GM19397 (cell line): ENCODE measurements at regions not wholly inside any gene's neighbourhood (a gene's known extent, or its start where the extent isn't known, plus 50 kb on each side); places are given as distances from the start of the nearest gene placed in this dataset.

Experiments used
- ATAC-seq: cut with Tn5 transposase; IDR thresholded peaks from one replicate; pipeline ENCODE4 v1.9.1; 2021; ENCODE audit warnings: mild to moderate bottlenecking, moderate library complexity; ENCODE audit not compliant: unreplicated experiment

DNA sequence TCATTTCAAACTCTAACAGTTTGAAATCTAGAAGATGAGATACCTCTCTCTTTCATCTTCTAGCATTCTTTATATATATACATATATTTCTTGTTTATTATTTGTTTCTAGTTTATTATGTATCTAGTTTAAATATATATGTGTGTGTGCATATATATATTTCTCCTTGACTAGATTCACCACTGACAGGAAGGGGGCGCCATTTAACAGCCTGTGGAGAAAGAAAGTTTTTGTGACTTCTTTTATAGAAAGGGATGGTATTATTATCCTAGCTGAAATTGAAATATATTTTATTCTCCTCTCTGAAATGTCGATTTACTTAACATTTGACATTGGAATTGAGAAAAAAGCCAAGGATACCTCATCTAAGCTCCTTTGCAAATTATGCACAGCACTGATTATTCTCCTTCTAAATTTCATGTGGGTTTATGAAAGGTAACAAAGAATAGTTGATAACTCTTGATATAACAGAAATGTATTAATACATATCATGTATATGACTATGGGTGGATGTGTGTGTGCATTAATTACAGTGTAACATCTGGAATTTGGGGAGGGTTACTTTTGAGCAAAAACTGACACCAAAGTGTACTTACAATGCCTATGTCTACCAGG lies 160.7 kb upstream of the NT5C1B start:
- ATAC-seq = no peak

DNA sequence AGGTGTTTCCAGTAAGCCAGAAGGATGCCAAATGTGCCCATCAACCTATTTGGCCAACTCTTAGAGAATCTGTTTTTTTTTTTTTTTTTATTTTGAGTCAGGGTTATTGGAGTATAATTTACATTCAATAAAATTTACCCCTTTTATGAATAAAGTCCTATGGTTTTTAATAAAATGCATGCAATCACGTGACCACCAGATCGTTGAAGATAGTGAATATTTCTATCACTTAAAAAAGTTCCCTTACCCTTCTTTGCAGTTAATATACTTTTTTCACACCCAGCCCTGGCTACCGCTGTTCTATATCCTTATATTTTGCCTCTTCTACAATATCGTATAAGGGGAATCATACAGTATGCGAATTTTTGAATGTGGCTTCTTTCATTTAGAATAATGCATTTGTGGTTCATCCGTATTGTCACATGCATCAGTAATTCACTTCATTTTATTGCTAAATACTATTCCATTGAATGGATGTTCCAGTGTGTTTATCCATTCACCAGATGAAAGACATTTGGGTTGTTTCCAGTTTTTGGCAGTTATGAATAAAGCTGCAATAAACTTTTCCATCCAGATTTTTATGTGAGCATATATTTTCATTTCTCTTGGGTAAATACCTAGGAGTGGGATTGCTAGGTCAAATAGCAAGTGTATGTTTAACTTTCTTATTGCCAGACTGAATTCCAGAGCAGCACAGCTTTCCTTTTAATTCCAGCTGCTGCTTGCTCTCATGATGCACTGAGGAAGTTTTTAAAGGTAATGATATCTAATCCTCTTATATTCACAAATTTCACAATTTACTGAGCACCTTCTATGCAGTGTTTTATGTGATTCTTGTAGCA lies 156.3 kb upstream of the NT5C1B start:
- ATAC-seq = no peak

DNA sequence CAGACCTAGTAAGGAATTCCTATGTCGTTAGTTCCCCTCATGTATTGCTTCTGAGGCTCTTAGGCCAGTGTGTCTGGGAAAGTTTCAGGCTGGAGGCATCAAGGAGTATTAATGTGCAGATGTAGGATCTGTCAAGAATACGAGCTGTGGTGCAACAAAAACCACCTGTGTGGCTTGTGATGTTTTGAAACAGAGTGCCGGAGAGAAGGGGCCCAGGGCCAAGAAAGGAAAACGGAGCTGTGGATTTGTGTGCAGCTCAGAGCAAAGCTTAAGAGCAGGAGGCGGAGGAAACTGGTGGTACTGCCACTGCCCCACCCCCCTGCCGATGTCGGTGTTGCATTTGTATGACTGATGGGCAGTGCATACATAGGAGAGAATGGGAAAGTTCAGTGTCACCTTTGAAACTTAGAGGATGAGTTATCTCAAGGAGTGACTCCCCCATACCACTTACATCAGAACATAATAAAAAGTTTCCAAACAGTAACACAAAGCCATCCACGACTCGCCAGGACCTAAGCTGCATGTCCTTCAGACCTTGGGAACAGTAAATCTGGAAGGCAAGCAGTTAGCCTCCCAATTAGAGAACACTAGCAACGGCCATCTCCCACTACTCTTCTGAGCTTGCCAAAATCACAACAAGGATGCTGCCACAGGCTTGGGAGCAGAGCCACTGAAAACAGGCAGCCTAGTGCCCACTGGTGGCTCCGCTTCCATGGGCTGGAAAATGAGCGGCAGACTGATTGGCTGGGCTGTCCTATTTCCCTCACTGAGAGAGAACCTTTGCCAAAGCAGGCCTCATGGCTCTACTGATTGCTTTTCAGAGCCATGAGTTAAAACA lies 152.7 kb upstream of the NT5C1B start:
- ATAC-seq = no peak

DNA sequence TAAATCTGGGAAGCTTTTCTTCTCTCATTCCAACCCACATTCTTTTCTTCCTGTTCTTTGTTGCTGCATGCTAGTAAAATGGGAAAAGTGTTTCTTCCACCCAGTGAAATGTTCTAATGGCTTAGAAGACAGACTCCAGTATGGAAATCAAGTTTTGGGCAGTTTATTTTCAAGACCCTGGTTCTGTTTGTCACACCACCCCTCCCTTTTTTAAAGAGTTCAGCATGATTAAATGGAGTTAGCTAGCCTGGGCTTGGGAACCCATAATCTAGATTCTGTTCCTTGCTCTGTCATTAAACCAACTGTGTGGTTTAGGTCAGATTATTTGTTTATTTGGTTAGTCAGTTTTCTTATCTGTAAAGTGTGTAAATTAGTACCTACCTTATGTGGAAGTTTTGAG lies 151.8 kb upstream of the NT5C1B start:
- no peak for ATAC-seq

- no peak for ATAC-seq
These were observed 151.1 kb upstream of the NT5C1B start for GRCh38 chr2:18740474-18740881.

DNA sequence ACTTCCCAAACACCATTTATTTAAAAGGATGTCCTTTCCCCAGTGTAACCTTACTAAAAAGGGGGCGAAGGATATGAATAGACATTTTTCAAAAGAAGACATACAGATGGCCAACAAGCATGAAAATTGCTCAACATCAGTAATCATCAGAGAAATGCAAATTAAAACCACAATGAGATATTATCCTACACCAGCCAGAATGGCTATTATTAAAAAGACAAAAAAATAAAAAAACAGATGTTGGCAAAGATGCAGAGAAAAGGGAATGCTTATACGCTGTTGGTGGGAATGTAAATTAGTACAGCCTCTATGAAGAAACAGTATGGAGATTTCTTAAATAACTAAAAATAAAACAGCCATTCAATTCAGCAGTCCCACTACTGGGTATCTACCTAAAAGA lies 142.3 kb upstream of the NT5C1B start:
- no peak for ATAC-seq

DNA sequence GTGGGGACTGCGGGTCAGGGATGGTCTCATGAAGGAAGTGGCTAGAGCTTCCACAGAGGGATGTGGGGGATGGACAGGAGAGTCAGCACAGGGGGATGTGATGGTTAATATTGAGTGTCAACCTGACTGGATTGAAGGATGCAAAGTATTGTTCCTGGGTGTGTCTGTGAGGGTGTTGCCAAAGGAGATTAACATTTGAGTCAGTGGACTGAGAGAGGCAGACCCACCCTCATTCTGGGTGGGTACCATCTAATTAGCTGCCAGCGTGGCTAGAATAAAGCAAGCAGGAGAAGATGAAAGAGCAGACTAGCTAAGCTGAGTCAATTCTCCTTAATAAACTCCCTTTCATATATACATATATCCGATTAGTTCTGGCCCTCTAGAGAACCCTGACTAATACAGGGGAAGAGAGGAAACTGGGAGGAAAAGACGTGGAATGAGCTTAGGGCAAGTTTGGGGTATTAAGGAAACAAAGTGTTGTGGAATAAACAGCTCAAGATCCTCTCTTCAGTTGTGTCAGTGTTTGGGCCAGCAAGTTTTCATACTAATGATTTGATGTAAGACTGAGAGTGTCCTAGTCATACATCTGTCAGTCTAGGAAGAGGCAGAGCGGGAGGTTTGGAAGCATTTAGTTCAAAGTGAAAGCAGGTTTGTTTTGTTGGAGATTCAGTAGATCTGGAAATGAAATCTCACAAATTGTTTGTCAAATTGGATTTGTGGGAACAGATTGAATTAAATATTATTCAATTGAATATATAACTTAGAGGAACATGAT lies 135.2 kb upstream of the NT5C1B start:
- ATAC-seq = no peak

DNA sequence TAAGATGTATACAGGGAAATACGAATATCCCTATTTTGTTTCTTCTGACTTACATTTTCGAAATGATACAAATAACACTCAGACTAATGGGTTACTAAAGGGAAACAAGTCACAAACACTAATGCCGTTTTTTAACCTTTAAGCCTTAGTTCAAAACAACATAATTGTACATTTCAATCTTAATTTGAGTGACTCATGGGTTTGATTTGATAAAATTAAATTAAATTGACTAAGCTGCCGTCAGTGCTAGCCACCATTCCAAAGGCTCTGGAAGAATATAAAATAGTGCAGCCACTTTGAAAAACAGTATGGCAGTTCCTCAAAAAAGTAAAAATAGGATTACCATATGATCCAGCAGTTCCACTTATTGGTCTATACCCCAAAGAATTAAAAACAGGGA lies 133.8 kb upstream of the NT5C1B start:
- no peak for ATAC-seq

DNA sequence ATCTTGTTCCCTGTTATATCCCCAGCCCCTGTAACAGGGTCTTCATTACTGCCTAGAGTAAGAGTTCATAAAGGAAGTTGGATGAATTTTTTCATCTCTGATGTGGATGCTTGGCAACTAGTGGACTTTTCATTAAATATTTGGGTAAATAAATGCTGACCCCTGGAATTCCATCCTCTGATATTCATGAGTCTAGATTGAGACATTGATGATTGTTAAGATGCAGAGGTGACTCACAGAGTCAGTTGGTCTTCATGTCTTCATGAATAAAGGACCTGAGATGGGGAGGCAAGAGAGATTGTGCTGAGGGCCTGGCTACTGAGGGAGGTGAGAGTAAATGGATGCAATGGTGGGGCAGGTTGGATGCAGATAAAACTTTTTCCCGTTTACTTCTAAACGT lies 132.7 kb upstream of the NT5C1B start:
- no peak for ATAC-seq

DNA sequence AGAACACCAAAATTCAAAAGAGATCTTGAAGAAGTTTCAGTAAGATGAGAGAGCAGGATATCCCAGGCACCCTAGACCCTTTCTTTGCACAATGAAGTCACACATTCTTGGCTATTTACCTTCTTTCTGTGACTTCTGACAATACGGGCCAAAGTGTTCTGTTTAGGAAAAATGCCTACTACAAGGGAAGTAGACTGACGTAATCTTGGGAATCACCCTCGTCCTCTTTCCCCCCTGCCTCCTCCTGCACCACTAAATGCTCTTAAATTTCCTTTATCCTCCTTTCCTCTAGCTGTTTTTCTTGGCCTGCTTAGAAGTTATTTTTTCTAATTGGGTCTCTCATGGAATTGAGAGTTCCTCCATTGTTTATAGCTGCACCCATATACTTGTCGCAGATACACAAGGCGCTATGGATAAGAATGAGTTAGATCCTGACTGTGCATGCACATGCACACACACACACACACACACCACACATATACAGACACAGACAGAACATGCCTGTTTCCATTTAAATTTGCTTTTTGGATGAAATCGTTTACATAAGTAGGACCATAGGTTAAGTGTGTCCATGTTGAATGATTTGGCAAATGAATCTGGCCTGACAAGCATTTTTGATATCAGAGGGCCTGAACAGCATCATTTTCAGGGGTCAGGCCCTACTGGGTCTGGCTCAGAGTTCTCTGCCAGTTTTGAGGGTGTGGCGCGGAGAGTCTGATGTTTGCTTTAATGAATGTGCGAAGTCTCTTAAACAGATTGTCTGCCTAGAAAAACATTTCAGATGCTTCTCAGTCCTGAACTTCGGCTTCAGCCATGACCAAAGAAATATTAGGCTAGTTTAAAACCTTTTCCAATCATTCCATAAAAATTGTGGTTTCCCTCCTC lies 131.9 kb upstream of the NT5C1B start:
- ATAC-seq = no peak

GRCh38 chr2:18719978-18720775 lies 130.8 kb upstream of the NT5C1B start:
- ATAC-seq = no peak

DNA sequence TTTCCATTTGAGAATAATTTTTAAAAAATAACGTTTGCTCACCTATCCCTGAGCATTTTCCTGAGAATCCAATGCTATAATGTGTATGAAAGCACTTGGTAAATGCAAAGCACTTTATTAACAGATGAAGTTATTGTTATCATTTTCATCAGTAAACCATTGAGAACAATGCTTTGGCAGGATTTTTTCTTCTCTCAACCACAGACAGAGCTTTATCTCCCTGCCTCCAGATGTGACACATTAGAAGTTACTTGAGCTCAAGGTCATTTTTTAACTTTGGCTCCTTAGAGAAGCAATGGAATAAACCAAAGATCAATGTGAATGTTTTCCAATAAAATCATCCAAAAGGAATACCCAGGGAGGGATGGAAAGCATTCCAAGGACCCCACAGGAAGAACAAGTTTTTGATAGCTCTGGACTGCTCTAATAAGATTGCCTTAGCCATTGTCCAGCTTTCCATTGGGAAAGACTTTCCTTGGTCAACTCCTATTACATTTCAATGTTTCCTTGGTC lies 118.9 kb upstream of the NT5C1B start:
- no peak for ATAC-seq

GRCh38 chr2:18706001-18706400 lies 116.6 kb upstream of the NT5C1B start:
- ATAC-seq = no peak

GRCh38 chr2:18704276-18704675 lies 114.9 kb upstream of the NT5C1B start:
- no peak for ATAC-seq

GRCh38 chr2:18703555-18703954 lies 114.2 kb upstream of the NT5C1B start:
- no peak for ATAC-seq

DNA sequence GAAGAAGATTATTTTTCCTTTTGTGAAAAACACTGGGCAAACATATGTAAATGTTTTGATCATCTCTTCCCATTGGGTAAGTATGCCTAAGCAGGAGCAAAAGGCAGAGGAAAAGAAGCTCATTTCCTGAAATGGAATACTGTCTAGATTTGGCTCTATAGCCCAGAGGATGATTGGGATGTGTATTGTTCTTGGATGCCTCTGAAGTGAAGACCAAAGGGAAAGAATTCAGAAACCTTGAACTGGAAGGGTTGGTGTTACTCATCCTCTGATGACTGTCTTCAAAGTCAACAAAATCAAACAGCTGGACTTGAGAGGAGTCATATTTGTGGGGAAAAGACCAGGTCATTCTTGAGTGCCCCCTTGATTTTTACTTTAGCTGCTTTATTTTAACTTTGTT lies 112.6 kb upstream of the NT5C1B start:
- no peak for ATAC-seq

- ATAC-seq = no peak
These were observed 112.2 kb upstream of the NT5C1B start for GRCh38 chr2:18701546-18701945.

- ATAC-seq = no peak
These were observed 101.0 kb upstream of the NT5C1B start for GRCh38 chr2:18690342-18690741.
